C4-2B (cell line): ENCODE measurements at regions not wholly inside any gene's neighbourhood (a gene's known extent, or its start where the extent isn't known, plus 50 kb on each side); places are given as distances from the start of the nearest gene placed in this dataset.

ENCODE experiments used
- CTCF ChIP-seq: fragments of 450-650 bp; conservative IDR thresholded peaks from 2 replicates; pipeline ENCODE4 v1.5.1; 2017; ENCODE audit warnings: mild to moderate bottlenecking
- ZFX ChIP-seq: fragments of 450-650 bp; IDR thresholded peaks from 2 replicates; pipeline ENCODE4 v1.6.1; 2017

GRCh38 chr11:71146846-71147245 is 105.5 kb downstream of the SHANK2 start:
- TF ChIP-seq CTCF (no peak), ZFX (no peak)
